Aorta (tissue), 5 donors: ENCODE measurements at regions not wholly inside any gene's neighbourhood (a gene's known extent, or its start where the extent isn't known, plus 50 kb on each side); places are given as distances from the start of the nearest gene placed in this dataset.

ENCODE experiments used
- ATAC-seq: fragments of 200-7000 bp; cut with Tn5 transposase; one replicate; pipeline ENCODE4 v1.9.1; 2022; ENCODE audit warnings: moderate library complexity; ENCODE audit not compliant: low FRiP score
- DNase-seq, 2 donors: peaks; one replicate each; pipeline ENCODE4 v3.0.0-alpha.2; 2020
- H3K27ac ChIP-seq, 2 donors: one replicate each; pipeline ENCODE4 v1.5.1; 2013; ENCODE audit warnings: low read length in 2 of 2, mild to moderate bottlenecking in 2 of 2, moderate library complexity in 2 of 2, control low read depth in 1 of 2, inconsistent platforms in 1 of 2, low read depth in 1 of 2
- H3K27me3 ChIP-seq, 2 donors: one replicate each; pipeline ENCODE4 v1.6.1; 2013; ENCODE audit warnings: control low read depth in 1 of 2, low read length in 1 of 2, mild to moderate bottlenecking in 1 of 2, moderate library complexity in 1 of 2; ENCODE audit not compliant: insufficient read depth in 2 of 2, control insufficient read depth in 1 of 2
- H3K36me3 ChIP-seq, 2 donors: one replicate each; pipeline ENCODE4 v1.6.1; 2013; ENCODE audit warnings: control low read depth in 1 of 2, low read length in 1 of 2, mild to moderate bottlenecking in 1 of 2; ENCODE audit not compliant: insufficient read depth in 2 of 2, control insufficient read depth in 1 of 2
- H3K4me1 ChIP-seq, 2 donors: one replicate each; pipeline ENCODE4 v1.6.1; 2013; ENCODE audit warnings: low read length in 2 of 2, control low read depth in 1 of 2, mild to moderate bottlenecking in 1 of 2, moderate library complexity in 1 of 2; ENCODE audit not compliant: insufficient read depth in 2 of 2, control insufficient read depth in 1 of 2
- H3K4me3 ChIP-seq, 2 donors: one replicate each; pipeline ENCODE4 v1.5.1; 2013; ENCODE audit warnings: low read length in 2 of 2, control low read depth in 1 of 2, mild to moderate bottlenecking in 1 of 2
- H3K9me3 ChIP-seq: one replicate; pipeline ENCODE4 v1.6.1; 2013; ENCODE audit warnings: mild to moderate bottlenecking, low read length; ENCODE audit not compliant: control insufficient read depth
- WGBS, 2 donors: extraction: QIAGEN DNeasy Blood & Tissue Kit; methylation state at CpG; one replicate each; pipeline ENCODE4 v1.1.7; 2013; 5-methylcytosine and 5-hydroxymethylcytosine counted together
- intact Hi-C, 2 donors: fragments of 100-400 bp; cut with DNase I; formaldehyde crosslinking; loops; one replicate each; pipeline versions ENCODE4 v1.14.2 to v1.15.0; 2022
- donor health status: healthy with polysubstance abuse.
- donor health status: Bipolar disorder and iron deficiency.
- donor health status: DM: no; HTN: no; CAD: no.
- donor health status: DM: no; HTN: no; CAD: no.
- donor health status: DM: yes; HTN: yes; CAD: no.

DNA sequence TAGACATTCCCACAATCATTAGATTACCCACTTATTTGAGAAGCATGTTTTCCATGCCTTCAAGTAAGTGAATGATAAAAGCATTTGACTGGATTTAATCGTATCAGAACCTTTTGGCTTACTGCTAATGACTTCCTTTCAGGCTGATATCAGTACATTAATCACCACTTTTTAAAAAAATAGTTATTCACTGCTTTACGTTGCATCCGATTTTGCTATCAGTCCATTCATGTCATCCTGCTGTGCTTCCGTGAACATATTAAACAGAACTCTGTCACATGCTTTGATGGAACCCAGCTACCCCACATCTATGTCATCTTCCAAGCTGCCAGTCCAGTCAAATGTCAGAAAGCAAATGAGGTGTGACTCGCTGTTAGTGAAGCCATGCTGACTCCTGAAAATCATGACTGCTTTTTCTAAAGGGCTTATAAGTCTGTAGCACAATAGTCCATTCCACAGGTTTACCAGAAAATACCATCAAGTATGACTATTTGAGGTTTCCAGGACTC lies 440.9 kb downstream of the IRS2 start:
- H3K36me3 ChIP-seq = no peaks in the 10 kb centered on the region
- H3K4me3 ChIP-seq = no peak overlapping the region
- DNase-seq (no peak), ATAC-seq (no peak)
- no peaks in the 10 kb centered on the region for H3K27me3 ChIP-seq
- intact Hi-C loops = loop anchor here in 1 of 2 donors (10.0 kb wide), 1 partner anchor 191 kb away; no protein-coding TSS in a partner anchor
- H3K27ac ChIP-seq = no peak overlapping the region
- no peaks in the 10 kb centered on the region for H3K4me1 ChIP-seq
- 72 to 76% methylated on average over 5 of the region's 5 CpGs for WGBS, 2 donors
- no peaks in the 10 kb centered on the region for H3K9me3 ChIP-seq

DNA sequence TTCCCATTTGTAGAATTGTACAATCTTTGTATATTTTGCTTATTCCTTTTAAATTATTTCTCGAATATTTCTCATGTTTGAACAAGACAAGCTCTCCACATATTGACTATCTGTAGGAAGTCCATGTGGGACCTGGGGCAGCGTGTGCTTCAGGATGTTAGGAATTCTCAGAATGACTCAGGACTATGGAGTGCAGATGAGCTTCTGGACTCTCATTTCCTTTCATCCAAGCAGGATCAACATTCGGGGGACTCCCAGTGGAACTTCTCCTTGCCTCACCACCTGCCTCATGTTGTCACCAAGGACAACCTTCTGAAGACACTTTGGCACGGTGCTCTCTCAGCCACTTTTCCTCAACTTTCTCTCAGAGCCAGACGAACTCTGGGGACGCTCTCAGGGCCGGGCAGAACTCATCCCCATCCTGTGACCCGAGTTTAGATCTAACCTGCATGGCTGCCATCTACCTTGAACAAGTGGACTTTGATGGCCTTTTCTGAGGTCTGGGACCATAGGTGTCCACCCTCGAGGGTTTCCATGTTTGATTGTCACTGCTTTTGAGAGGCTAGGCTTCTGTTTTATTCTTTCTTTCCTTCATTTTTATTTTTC lies 441.7 kb downstream of the IRS2 start:
- no peak for DNase-seq
- Histone ChIP-seq H3K27me3 (no peaks in the 10 kb centered on the region), H3K9me3 (no peaks in the 10 kb centered on the region), H3K27ac (no peak overlapping the region), H3K4me1 (no peaks in the 10 kb centered on the region), H3K4me3 (no peak overlapping the region), H3K36me3 (no peaks in the 10 kb centered on the region)
- no peak for ATAC-seq
- intact Hi-C loops = loop anchor here in 1 of 2 donors (10.0 kb wide), 1 partner anchor 190 kb away; no protein-coding TSS in a partner anchor
- 82% methylated on average over 9 of the region's 9 CpGs for WGBS, 2 donors

DNA sequence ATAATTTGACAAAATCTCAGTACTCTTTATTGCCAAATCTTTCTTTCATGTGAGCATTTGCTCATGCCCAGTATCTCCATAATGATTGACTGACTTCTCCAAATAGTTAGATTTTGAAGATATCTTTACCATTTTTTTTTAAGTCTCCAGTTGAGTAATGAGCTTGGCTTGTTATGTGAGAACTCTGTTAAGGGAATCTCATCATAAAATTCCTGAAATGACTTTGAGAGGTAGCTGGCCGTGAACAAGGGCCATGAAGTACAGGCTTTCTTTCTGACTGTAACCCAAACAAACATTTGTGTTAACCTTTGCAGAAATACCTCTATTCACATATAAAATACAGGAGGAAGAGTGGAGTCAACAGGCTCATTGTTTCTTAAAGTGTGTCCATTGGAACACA lies 449.7 kb downstream of the IRS2 start:
- 14 to 16% methylated on average over 1 of the region's 1 CpG for WGBS, 2 donors
- Histone ChIP-seq H3K36me3 (no peaks in the 10 kb centered on the region), H3K4me3 (no peak overlapping the region), H3K27me3 (no peaks in the 10 kb centered on the region), H3K9me3 (peaks cover 1% of the 10 kb centered on the region), H3K4me1 (no peaks in the 10 kb centered on the region), H3K27ac (no peak overlapping the region)
- ATAC-seq = no peak
- DNase-seq = no peak
- intact Hi-C loops = no loop called here

DNA sequence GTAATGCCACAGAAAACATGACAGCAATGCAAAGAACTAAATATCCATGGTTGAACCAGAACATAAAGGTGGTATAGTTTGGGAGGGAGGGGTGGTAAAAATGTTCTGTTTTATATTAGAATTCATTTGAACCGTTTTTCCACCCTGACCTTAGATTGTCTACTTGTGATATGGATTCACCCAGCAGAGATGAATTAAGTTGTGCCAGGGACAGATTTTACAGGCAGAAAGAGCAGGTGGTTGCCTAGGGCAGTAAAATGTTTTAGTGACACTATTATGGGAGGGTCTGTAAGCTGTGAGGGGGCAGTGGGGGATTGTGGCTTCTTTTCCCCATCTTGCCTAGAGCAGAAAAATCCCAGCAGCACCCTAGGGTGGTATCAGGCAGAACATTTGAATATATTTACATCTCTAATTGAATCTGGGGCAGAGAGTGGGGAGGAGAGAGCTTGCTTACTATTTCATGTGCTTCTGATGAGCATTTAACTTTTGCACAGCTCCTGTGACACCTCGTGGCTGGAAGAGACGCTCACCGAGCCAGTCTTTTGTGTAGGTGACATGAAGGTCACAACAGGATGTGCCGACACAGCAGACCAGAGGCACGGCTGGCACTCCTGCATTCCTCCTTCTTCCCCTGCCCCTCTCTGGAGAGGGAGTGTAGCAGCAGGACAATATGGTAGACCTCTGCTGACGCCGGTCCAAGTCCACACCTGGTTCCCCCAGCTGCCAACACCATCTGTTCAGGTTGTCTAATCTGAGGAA lies 452.3 kb downstream of the IRS2 start:
- H3K4me3 ChIP-seq = no peak overlapping the region
- peaks cover 1% of the 10 kb centered on the region for H3K9me3 ChIP-seq
- no peak for DNase-seq
- no peaks in the 10 kb centered on the region for H3K36me3 ChIP-seq
- no peaks in the 10 kb centered on the region for H3K4me1 ChIP-seq
- intact Hi-C loops = no loop called here
- H3K27ac ChIP-seq = no peak overlapping the region
- no peaks in the 10 kb centered on the region for H3K27me3 ChIP-seq
- WGBS, 2 donors = 88 to 94% methylated on average over 8 of the region's 8 CpGs
- ATAC-seq = no peak

DNA sequence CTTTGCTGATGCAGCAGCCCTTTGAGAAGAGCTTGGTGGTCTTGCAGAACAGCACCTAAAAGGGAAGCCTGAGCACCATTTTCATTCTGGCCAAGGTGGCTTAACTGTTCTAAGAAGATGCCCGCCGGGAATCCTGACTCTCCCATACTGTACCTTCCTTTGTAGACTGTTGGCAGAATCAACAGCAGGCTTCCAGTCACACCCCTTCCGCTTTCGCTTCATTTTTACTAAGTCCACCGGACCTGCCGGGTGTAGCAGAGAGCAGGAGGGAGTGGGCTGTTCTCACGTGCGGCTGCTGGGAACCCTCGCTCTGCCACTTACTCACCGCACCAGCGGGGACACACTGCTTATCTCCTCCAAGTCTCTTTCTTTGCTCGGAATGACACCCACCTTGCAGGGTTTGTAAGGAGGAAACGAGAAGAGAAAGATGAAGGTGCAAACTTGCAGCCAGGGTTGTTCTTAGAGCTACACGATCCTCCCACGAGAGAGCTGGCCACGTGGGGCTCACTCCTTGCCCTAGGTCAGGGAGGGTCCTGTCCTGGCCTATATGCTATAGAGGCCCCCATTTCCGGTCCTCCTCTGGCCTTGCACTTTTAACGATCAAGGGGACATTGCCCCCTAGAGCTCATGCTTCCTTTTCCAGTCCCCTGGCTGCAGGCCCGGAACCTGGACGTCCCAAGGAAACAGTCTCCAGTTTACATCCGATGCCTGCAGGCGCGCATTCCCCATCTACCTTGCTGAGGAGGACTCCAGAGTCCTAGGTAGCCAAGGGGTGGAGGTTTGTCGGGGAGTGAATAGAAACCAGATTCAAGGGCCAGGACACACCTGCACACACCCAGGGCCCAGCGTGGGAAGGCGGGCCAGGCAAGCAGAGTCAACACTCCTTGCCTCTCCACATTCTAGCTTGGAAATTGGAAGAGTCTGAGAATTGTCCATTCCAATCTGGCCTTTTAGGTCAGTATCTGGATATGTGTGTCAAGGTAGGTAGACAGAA lies 453.6 kb downstream of the IRS2 start:
- no peaks in the 10 kb centered on the region for H3K36me3 ChIP-seq
- DNase-seq (no peak), ATAC-seq (no peak)
- intact Hi-C loops = no loop called here
- WGBS, 2 donors = 84 to 89% methylated on average over 26 of the region's 26 CpGs
- peaks cover 1% of the 10 kb centered on the region for H3K9me3 ChIP-seq
- H3K27ac ChIP-seq = no peak overlapping the region
- H3K4me3 ChIP-seq = no peak overlapping the region
- H3K27me3 ChIP-seq = no peaks in the 10 kb centered on the region
- no peaks in the 10 kb centered on the region for H3K4me1 ChIP-seq

DNA sequence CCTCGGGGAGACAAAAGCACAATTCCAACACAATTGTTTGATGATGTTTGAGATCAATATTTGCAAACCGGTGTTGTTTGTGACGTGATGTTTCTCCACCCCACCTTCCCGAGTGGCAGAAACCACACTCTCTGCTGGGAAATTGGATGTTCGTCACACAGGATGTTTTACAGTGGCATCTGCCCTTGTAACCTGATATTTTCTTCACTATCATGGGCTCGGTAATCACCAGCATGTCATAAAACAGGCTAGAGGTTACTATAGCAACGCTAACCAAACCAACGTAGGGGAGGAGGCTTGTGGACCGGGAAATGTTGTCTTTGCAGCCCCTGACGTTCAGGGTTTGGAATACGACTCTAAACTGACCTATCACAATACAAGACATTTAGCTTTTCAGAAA lies 454.5 kb downstream of the IRS2 start:
- WGBS, 2 donors = 45 to 47% methylated on average over 11 of the region's 11 CpGs

DNA sequence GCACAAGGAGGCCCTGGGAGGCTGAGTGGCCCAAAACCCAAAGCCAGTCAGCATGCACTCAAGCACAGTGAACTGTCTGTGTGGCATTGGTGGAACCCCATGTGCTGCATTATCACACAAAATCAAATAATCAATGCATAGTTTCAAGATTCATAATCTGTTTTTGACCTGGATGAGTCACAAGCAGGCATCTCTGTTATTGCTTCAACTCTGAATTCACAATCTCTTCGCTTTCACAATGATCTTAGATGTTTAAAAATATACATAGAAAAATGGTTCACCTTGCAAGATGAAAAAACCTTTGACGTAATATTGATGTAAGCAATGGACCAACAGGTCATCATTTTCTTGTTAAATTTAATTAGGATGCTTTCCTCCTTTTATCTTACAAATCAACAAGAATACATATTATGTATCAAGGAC lies 455.4 kb downstream of the IRS2 start:
- WGBS, 2 donors = 94 to 99% methylated on average over 2 of the region's 2 CpGs
- no peaks in the 10 kb centered on the region for H3K27me3 ChIP-seq
- intact Hi-C loops = no loop called here

More for the DNA sequence above, 454.5 kb downstream of the IRS2 start:
- Histone ChIP-seq H3K27ac (no peak overlapping the region), H3K27me3 (no peaks in the 10 kb centered on the region), H3K4me1 (no peaks in the 10 kb centered on the region), H3K36me3 (no peaks in the 10 kb centered on the region), H3K9me3 (peaks cover 1% of the 10 kb centered on the region), H3K4me3 (no peak overlapping the region)
- no peak for DNase-seq
- intact Hi-C loops = no loop called here
- ATAC-seq = no peak

DNA sequence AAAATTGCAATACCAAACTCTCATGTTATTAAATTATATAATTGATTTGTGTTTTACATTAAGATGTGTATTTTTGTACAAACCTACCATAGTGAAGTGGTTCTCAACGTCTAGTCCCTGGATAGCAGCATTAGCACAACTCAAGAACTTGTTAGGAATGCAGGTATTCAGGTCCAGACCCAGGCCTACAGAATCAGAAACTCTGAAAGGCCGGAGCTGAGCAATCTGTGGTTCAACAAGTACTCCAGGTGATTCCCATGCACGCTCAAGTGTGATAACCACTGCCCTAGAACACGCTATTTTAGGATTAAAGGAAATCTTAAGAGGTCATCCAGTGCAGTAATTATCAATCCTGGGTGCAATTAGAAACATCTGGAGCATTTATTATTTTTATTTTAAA lies 456.3 kb downstream of the IRS2 start:
- H3K27ac ChIP-seq = no peak overlapping the region
- H3K9me3 ChIP-seq = peaks cover 1% of the 10 kb centered on the region
- ATAC-seq (no peak), DNase-seq (no peak)
- no peaks in the 10 kb centered on the region for H3K27me3 ChIP-seq
- whole genome bisulfite sequencing, 2 donors = 69 to 83% methylated on average over 4 of the region's 4 CpGs
- intact Hi-C loops = no loop called here
- no peak overlapping the region for H3K4me3 ChIP-seq
- no peaks in the 10 kb centered on the region for H3K36me3 ChIP-seq
- H3K4me1 ChIP-seq = no peaks in the 10 kb centered on the region

More for the DNA sequence above, 455.4 kb downstream of the IRS2 start:
- ATAC-seq = no peak
- DNase-seq = no peak
- Histone ChIP-seq H3K9me3 (peaks cover 1% of the 10 kb centered on the region), H3K27ac (no peak overlapping the region), H3K4me3 (no peak overlapping the region), H3K4me1 (no peaks in the 10 kb centered on the region), H3K36me3 (no peaks in the 10 kb centered on the region)
